ENCODE measurements at regions not wholly inside any gene's neighbourhood (a gene's known extent, or its start where the extent isn't known, plus 50 kb on each side); places are given as distances from the start of the nearest gene placed in this dataset.

- Histone ChIP-seq H3K79me2 (ENCODE audit: low read depth) (no peaks in the 10 kb centered on the region), H2AFZ (no peak overlapping the region), H3K9me2 (ENCODE audit: insufficient read depth) (no peaks in the 10 kb centered on the region), H3K27ac (no peak overlapping the region), H3K4me2 (peak overlapping the region; percentile 21; the same call in 1 of the 2 replicates), H3F3A (ENCODE audit: insufficient read depth, low read depth) (peaks cover 6% of the 10 kb centered on the region), H3K36me3 (ENCODE audit: low read depth) (no peaks in the 10 kb centered on the region), H4K20me1 (ENCODE audit: insufficient read depth) (no peaks in the 10 kb centered on the region), H3K4me3 (no peak overlapping the region), H3K4me1 (replicated peaks; ENCODE audit: insufficient read depth) (peaks cover 40% of the 10 kb centered on the region), H3K27me3 (ENCODE audit: insufficient read depth, low read depth) (no peaks in the 10 kb centered on the region), H3K9me3 (ENCODE audit: insufficient read depth, low read depth) (no peaks in the 10 kb centered on the region)
- ChIA-PET CTCF (no interaction called here), POLR2A (ENCODE audit: unreplicated experiment) (no interaction called here)
- intact Hi-C loops (cut with micrococcal nuclease; ENCODE audit: unreplicated experiment): loop anchor here (5.0 kb wide), 1 partner anchor 159 kb away; the partner anchor contains the start of gene PLPP3
- TF ChIP-seq EZH2 (IDR thresholded peaks at IDR 0.05; ENCODE audit: low read depth): no peak
- TF ChIP-seq CTCF (conservative IDR thresholded peaks at IDR 0.05): no peak
- no peak for DNase-seq
- no TSS peak for BruUV-seq (replicated peaks)
Measured at GRCh38 chr1:56418151-56418631, 161.2 kb downstream of the PLPP3 start.

- H3K4me1 ChIP-seq (replicated peaks; ENCODE audit: insufficient read depth): peaks cover 40% of the 10 kb centered on the region
- CTCF ChIA-PET: no interaction called here
- H3K9me3 ChIP-seq (ENCODE audit: insufficient read depth, low read depth): no peaks in the 10 kb centered on the region
- H3K79me2 ChIP-seq (ENCODE audit: low read depth): no peaks in the 10 kb centered on the region
- no peaks in the 10 kb centered on the region for H3K9me2 ChIP-seq (ENCODE audit: insufficient read depth)
- peak overlapping the region; percentile 21 for H3K4me2 ChIP-seq
- H3F3A ChIP-seq (ENCODE audit: insufficient read depth, low read depth): peaks cover 6% of the 10 kb centered on the region
- H3K4me3 ChIP-seq: no peak overlapping the region
- no peak for TF ChIP-seq EZH2 (IDR thresholded peaks at IDR 0.05; ENCODE audit: low read depth)
- TF ChIP-seq CTCF (conservative IDR thresholded peaks at IDR 0.05): no peak
- DNase-seq: no peak
- no peaks in the 10 kb centered on the region for H3K27me3 ChIP-seq (ENCODE audit: insufficient read depth, low read depth)
- BruUV-seq (replicated peaks): no TSS peak
- H3K27ac ChIP-seq: no peak overlapping the region
- intact Hi-C loops (cut with micrococcal nuclease; ENCODE audit: unreplicated experiment): loop anchor here (5.0 kb wide), 1 partner anchor 160 kb away; the partner anchor contains the start of gene PLPP3
- H2AFZ ChIP-seq: no peak overlapping the region
- no peaks in the 10 kb centered on the region for H3K36me3 ChIP-seq (ENCODE audit: low read depth)
- H4K20me1 ChIP-seq (ENCODE audit: insufficient read depth): no peaks in the 10 kb centered on the region
- POLR2A ChIA-PET (ENCODE audit: unreplicated experiment): no interaction called here
Measured at GRCh38 chr1:56417646-56418045, 161.7 kb downstream of the PLPP3 start.

- intact Hi-C loops (cut with micrococcal nuclease; ENCODE audit: unreplicated experiment): loop anchor here (5.0 kb wide), 1 partner anchor 161 kb away; the partner anchor contains the start of gene PLPP3
- Histone ChIP-seq H3K4me3 (no peak overlapping the region), H3K4me1 (replicated peaks; ENCODE audit: insufficient read depth) (peaks cover 40% of the 10 kb centered on the region), H2AFZ (no peak overlapping the region), H4K20me1 (ENCODE audit: insufficient read depth) (no peaks in the 10 kb centered on the region), H3F3A (ENCODE audit: insufficient read depth, low read depth) (peaks cover 6% of the 10 kb centered on the region), H3K9me2 (ENCODE audit: insufficient read depth) (no peaks in the 10 kb centered on the region), H3K4me2 (no peak overlapping the region), H3K79me2 (ENCODE audit: low read depth) (no peaks in the 10 kb centered on the region), H3K9me3 (ENCODE audit: insufficient read depth, low read depth) (no peaks in the 10 kb centered on the region), H3K27me3 (ENCODE audit: insufficient read depth, low read depth) (no peaks in the 10 kb centered on the region), H3K36me3 (ENCODE audit: low read depth) (no peaks in the 10 kb centered on the region), H3K27ac (no peak overlapping the region)
- TF ChIP-seq CTCF (conservative IDR thresholded peaks at IDR 0.05) (no peak), EZH2 (IDR thresholded peaks at IDR 0.05; ENCODE audit: low read depth) (no peak)
- ChIA-PET POLR2A (ENCODE audit: unreplicated experiment) (no interaction called here), CTCF (no interaction called here)
- no peak for DNase-seq
- no TSS peak for BruUV-seq (replicated peaks)
Measured at GRCh38 chr1:56416495-56416894, 162.9 kb downstream of the PLPP3 start.
